ENCODE measurements at regions not wholly inside any gene's neighbourhood (a gene's known extent, or its start where the extent isn't known, plus 50 kb on each side); places are given as distances from the start of the nearest gene placed in this dataset.

- H3K27me3 ChIP-seq = no peaks in the 10 kb centered on the region
- H3K9me3 ChIP-seq = peaks cover 0 to 5% of the 10 kb centered on the region in 2 donors
- intact Hi-C loops (cut with DNase I) = no loop called here
- no peak overlapping the region for H3K27ac ChIP-seq
- no peak overlapping the region for H3K4me3 ChIP-seq
- no peaks in the 10 kb centered on the region for H3K36me3 ChIP-seq
- no peaks in the 10 kb centered on the region for H3K4me1 ChIP-seq
- no peak for DNase-seq (ENCODE audit: low spot score in 2 of 2)
- TF ChIP-seq, protein P1, sequence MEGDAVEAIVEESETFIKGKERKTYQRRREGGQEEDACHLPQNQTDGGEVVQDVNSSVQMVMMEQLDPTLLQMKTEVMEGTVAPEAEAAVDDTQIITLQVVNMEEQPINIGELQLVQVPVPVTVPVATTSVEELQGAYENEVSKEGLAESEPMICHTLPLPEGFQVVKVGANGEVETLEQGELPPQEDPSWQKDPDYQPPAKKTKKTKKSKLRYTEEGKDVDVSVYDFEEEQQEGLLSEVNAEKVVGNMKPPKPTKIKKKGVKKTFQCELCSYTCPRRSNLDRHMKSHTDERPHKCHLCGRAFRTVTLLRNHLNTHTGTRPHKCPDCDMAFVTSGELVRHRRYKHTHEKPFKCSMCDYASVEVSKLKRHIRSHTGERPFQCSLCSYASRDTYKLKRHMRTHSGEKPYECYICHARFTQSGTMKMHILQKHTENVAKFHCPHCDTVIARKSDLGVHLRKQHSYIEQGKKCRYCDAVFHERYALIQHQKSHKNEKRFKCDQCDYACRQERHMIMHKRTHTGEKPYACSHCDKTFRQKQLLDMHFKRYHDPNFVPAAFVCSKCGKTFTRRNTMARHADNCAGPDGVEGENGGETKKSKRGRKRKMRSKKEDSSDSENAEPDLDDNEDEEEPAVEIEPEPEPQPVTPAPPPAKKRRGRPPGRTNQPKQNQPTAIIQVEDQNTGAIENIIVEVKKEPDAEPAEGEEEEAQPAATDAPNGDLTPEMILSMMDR (IDR thresholded peaks at IDR 0.05) = no peak
Measured at GRCh38 chr18:76232779-76233178, 262.3 kb downstream of the ZNF516 start.

- no peaks in the 10 kb centered on the region for H3K9me3 ChIP-seq
- no peak overlapping the region for H3K4me3 ChIP-seq
- no peak overlapping the region for H3K27ac ChIP-seq
- H3K27me3 ChIP-seq = no peaks in the 10 kb centered on the region
- intact Hi-C loops (cut with DNase I) = no loop called here
- no peak for DNase-seq (ENCODE audit: low spot score in 2 of 2)
- no peaks in the 10 kb centered on the region for H3K4me1 ChIP-seq
- no peaks in the 10 kb centered on the region for H3K36me3 ChIP-seq
- TF ChIP-seq, protein P1 (IDR thresholded peaks at IDR 0.05) = no peak
Measured at GRCh38 chr18:76232010-76232409, 263.0 kb downstream of the ZNF516 start.

DNA sequence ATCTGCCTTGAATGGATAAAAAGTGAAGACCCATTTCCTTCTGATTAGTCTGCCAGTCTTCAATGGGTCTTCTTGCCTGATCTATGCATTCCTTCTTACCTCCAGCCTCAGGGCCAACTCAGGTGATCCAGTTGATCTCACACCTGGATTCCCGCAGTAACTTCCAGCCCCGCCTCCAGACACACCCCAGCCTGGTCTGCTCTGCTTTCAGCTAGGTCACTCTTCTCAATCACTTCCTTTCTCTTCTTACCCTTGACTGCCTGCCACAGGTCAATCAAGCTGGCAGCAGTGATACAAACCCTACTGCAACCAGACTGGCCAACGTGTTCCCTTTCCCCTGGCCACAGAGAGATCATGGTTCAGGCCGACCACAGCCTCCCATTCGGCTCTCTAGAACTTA lies 263.6 kb downstream of the ZNF516 start:
- TF ChIP-seq, protein P1 (IDR thresholded peaks at IDR 0.05) = no peak
- DNase-seq (ENCODE audit: low spot score in 2 of 2) = no peak
- H3K4me1 ChIP-seq = no peaks in the 10 kb centered on the region
- no peak overlapping the region for H3K4me3 ChIP-seq
- intact Hi-C loops (cut with DNase I) = no loop called here
- no peaks in the 10 kb centered on the region for H3K27me3 ChIP-seq
- H3K27ac ChIP-seq = no peak overlapping the region
- H3K9me3 ChIP-seq = no peaks in the 10 kb centered on the region
- no peaks in the 10 kb centered on the region for H3K36me3 ChIP-seq

DNA sequence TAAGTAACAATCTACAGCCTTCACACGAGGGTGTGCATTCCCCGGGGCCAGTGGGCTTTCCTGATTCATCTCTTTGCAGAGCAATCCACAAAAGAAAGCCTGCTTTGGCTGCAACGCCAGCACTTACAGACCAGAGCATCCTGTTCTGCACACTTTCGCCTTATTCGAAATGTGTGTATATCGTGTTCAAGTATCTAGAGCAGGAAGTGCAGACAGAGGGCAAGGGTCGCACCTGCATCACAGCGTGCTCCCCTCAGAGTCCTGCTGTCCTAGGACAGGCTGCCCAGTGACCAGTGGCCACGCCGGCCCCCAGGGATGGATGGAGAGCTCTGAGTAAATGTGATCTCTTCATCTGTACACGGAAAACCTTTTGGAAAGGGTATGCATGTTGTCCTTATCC lies 264.3 kb downstream of the ZNF516 start:
- no peaks in the 10 kb centered on the region for H3K4me1 ChIP-seq
- H3K27me3 ChIP-seq = no peaks in the 10 kb centered on the region
- H3K27ac ChIP-seq = no peak overlapping the region
- H3K9me3 ChIP-seq = no peaks in the 10 kb centered on the region
- TF ChIP-seq, protein P1 (IDR thresholded peaks at IDR 0.05) = no peak
- H3K36me3 ChIP-seq = no peaks in the 10 kb centered on the region
- H3K4me3 ChIP-seq = no peak overlapping the region
- no peak for DNase-seq (ENCODE audit: low spot score in 2 of 2)
- intact Hi-C loops (cut with DNase I) = no loop called here

GRCh38 chr18:76228716-76229115 lies 266.3 kb downstream of the ZNF516 start:
- no peak for DNase-seq (ENCODE audit: low spot score in 2 of 2)

More at GRCh38 chr18:76228716-76229115, 266.3 kb downstream of the ZNF516 start:
- no peaks in the 10 kb centered on the region for H3K4me1 ChIP-seq
- TF ChIP-seq, protein P1 (IDR thresholded peaks at IDR 0.05) = no peak
- intact Hi-C loops (cut with DNase I) = no loop called here
- no peaks in the 10 kb centered on the region for H3K36me3 ChIP-seq
- H3K27ac ChIP-seq = no peak overlapping the region
- no peak overlapping the region for H3K4me3 ChIP-seq
- no peaks in the 10 kb centered on the region for H3K27me3 ChIP-seq
- no peaks in the 10 kb centered on the region for H3K9me3 ChIP-seq

Data from ascending aorta (tissue), 2 donors.